ENCODE measurements at regions not wholly inside any gene's neighbourhood (a gene's known extent, or its start where the extent isn't known, plus 50 kb on each side); places are given as distances from the start of the nearest gene placed in this dataset.

GRCh38 chr6:155980768-155981079 is 525.1 kb upstream of the NOX3 start:
- Histone ChIP-seq H2BK15ac (ENCODE audit: low read depth, low read length) (no peak overlapping the region), H2AK5ac (ENCODE audit: low read depth, low read length) (no peak overlapping the region), H2AK9ac (replicated peaks; ENCODE audit: low read depth, low read length, poor library complexity) (no peak overlapping the region), H2BK20ac (ENCODE audit: low read depth, low read length) (no peak overlapping the region), H4K20me1 (ENCODE audit: insufficient read depth, low read length) (no peaks in the 10 kb centered on the region), H2AFZ (replicated peaks; ENCODE audit: low read length, poor library complexity) (no peak overlapping the region), H3K9me1 (ENCODE audit: insufficient read depth, low read length) (no peaks in the 10 kb centered on the region), H4K91ac (ENCODE audit: insufficient read depth, low read depth, low read length) (no peak overlapping the region), H4K5ac (ENCODE audit: low read depth, low read length) (no peak overlapping the region), H3K4ac (ENCODE audit: low read depth, low read length) (no peak overlapping the region), H3K18ac (ENCODE audit: low read depth, low read length) (no peak overlapping the region), H3K23ac (ENCODE audit: low read depth, low read length) (no peak overlapping the region), H2BK5ac (ENCODE audit: low read depth, low read length, poor library complexity, severe bottlenecking) (no peak overlapping the region), H3K79me1 (ENCODE audit: low read depth in 1 of 2, low read length in 2 of 2) (no peaks in the 10 kb centered on the region), H3K9me3 (ENCODE audit: control insufficient read depth, insufficient read depth, low read length) (no peaks in the 10 kb centered on the region), H4K8ac (ENCODE audit: low read depth in 2 of 2, low read length in 2 of 2) (no peak overlapping the region), H3K56ac (ENCODE audit: extremely low read depth, insufficient read depth, low read length) (no peak overlapping the region), H3K27me3 (ENCODE audit: control insufficient read depth, insufficient read depth, low read length) (no peaks in the 10 kb centered on the region), H3K4me2 (ENCODE audit: low read depth, low read length) (no peak overlapping the region), H3K14ac (replicated peaks; ENCODE audit: low read depth, low read length) (no peak overlapping the region), H3K27ac (ENCODE audit: insufficient read depth, low read length) (no peak overlapping the region), H3K36me3 (ENCODE audit: control insufficient read depth, insufficient read depth, low read length) (no peaks in the 10 kb centered on the region), H3K4me1 (ENCODE audit: control insufficient read depth, insufficient read depth, low read length) (no peaks in the 10 kb centered on the region), H2BK120ac (ENCODE audit: low read depth, low read length) (no peak overlapping the region), H3K9ac (ENCODE audit: low read depth, low read length) (no peak overlapping the region), H3K4me3 (ENCODE audit: insufficient read depth, low read depth, low read length) (no peak overlapping the region)
- dilution Hi-C loops (cut with HindIII; ENCODE audit: low sequenced_read_pairs, unreplicated experiment) (no loop called here), in situ Hi-C loops (cut with MboI; ENCODE audit: low sequenced_read_pairs) (no loop called here), intact Hi-C loops (cut with micrococcal nuclease) (no loop called here)
- no TSS peak for BruUV-seq (replicated peaks)
- TF ChIP-seq MAZ (IDR thresholded peaks at IDR 0.05; ENCODE audit: borderline replicate concordance, low read depth, low read length), result no peak
- TF ChIP-seq FOS (IDR thresholded peaks at IDR 0.05; ENCODE audit: low read depth, low read length), result no peak
- ChIA-PET POLR2A (ENCODE audit: unreplicated experiment) (no interaction called here), CTCF (no interaction called here)
- ATAC-seq (ENCODE audit: low read depth), result no peak
- DNase-seq, result no peak
